ENCODE measurements at regions not wholly inside any gene's neighbourhood (a gene's known extent, or its start where the extent isn't known, plus 50 kb on each side); places are given as distances from the start of the nearest gene placed in this dataset.

GRCh38 chr16:47806309-47806847, 345.2 kb downstream of the PHKB start:
- H3K4me3 ChIP-seq (ENCODE audit: low read depth in 1 of 5, low read length in 5 of 5), result no peak overlapping the region
- H3K9ac ChIP-seq (ENCODE audit: low read length in 5 of 5), result no peak overlapping the region
- H3K36me3 ChIP-seq (ENCODE audit: control insufficient read depth in 5 of 5, insufficient read depth in 5 of 5, low read length in 5 of 5), result no peaks in the 10 kb centered on the region
- H3K27me3 ChIP-seq (ENCODE audit: control insufficient read depth in 5 of 5, insufficient read depth in 4 of 5, low read length in 5 of 5), result no peaks in the 10 kb centered on the region
- peaks cover 0 to 7% (median 0%) of the 10 kb centered on the region in 5 donors for H3K9me3 ChIP-seq (ENCODE audit: control insufficient read depth in 5 of 5, low read length in 5 of 5)
- no peak overlapping the region for H3K27ac ChIP-seq (ENCODE audit: low read depth, low read length)
- H3K4me1 ChIP-seq (ENCODE audit: control insufficient read depth in 5 of 5, insufficient read depth in 5 of 5, low read length in 5 of 5), result no peaks in the 10 kb centered on the region

GRCh38 chr16:47787696-47788095, 326.6 kb downstream of the PHKB start:
- H3K27ac ChIP-seq (ENCODE audit: low read depth, low read length), result no peak overlapping the region
- H3K9me3 ChIP-seq (ENCODE audit: control insufficient read depth in 5 of 5, low read length in 5 of 5), result peaks cover 6 to 24% (median 10%) of the 10 kb centered on the region in 5 donors

DNA sequence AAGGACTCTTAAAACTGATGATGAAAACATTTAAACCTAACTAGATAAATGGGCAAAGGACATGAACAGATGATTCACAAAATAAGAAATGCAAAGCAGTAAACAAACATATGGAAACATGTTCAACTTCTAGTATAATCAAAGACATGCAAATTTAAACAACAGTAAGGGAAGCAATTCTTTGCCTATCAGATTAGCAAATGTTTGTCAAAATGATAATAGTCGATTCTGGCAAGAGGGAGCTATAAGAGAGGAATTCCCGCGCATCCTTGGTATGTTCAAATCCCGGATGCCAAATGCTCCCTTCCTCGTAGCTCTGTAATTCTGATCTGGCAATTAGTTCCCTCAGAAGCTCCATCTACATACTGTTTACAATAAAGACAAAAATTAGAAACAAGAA, 320.5 kb downstream of the PHKB start:
- Histone ChIP-seq H3K27ac (ENCODE audit: low read depth, low read length) (no peak overlapping the region), H3K36me3 (ENCODE audit: control insufficient read depth in 5 of 5, insufficient read depth in 5 of 5, low read length in 5 of 5) (no peaks in the 10 kb centered on the region), H3K4me3 (ENCODE audit: low read depth in 1 of 5, low read length in 5 of 5) (no peak overlapping the region), H3K27me3 (ENCODE audit: control insufficient read depth in 5 of 5, insufficient read depth in 4 of 5, low read length in 5 of 5) (no peaks in the 10 kb centered on the region), H3K9me3 (ENCODE audit: control insufficient read depth in 5 of 5, low read length in 5 of 5) (no peaks in the 10 kb centered on the region), H3K4me1 (ENCODE audit: control insufficient read depth in 5 of 5, insufficient read depth in 5 of 5, low read length in 5 of 5) (peaks cover 0 to 9% (median 0%) of the 10 kb centered on the region in 5 donors), H3K9ac (ENCODE audit: low read length in 5 of 5) (no peak overlapping the region)

More at GRCh38 chr16:47787696-47788095, 326.6 kb downstream of the PHKB start:
- H3K4me3 ChIP-seq (ENCODE audit: low read depth in 1 of 5, low read length in 5 of 5), result no peak overlapping the region
- H3K36me3 ChIP-seq (ENCODE audit: control insufficient read depth in 5 of 5, insufficient read depth in 5 of 5, low read length in 5 of 5), result no peaks in the 10 kb centered on the region
- no peaks in the 10 kb centered on the region for H3K4me1 ChIP-seq (ENCODE audit: control insufficient read depth in 5 of 5, insufficient read depth in 5 of 5, low read length in 5 of 5)
- H3K27me3 ChIP-seq (ENCODE audit: control insufficient read depth in 5 of 5, insufficient read depth in 4 of 5, low read length in 5 of 5), result no peaks in the 10 kb centered on the region
- H3K9ac ChIP-seq (ENCODE audit: low read length in 5 of 5), result no peak overlapping the region

- H3K9me3 ChIP-seq (ENCODE audit: control insufficient read depth in 5 of 5, low read length in 5 of 5), result no peaks in the 10 kb centered on the region
- H3K36me3 ChIP-seq (ENCODE audit: control insufficient read depth in 5 of 5, insufficient read depth in 5 of 5, low read length in 5 of 5), result no peaks in the 10 kb centered on the region
- H3K27ac ChIP-seq (ENCODE audit: low read depth, low read length), result no peak overlapping the region
- H3K27me3 ChIP-seq (ENCODE audit: control insufficient read depth in 5 of 5, insufficient read depth in 4 of 5, low read length in 5 of 5), result no peaks in the 10 kb centered on the region
- no peak overlapping the region for H3K4me3 ChIP-seq (ENCODE audit: low read depth in 1 of 5, low read length in 5 of 5)
- no peak overlapping the region for H3K9ac ChIP-seq (ENCODE audit: low read length in 5 of 5)
- peaks cover 0 to 9% (median 0%) of the 10 kb centered on the region in 5 donors for H3K4me1 ChIP-seq (ENCODE audit: control insufficient read depth in 5 of 5, insufficient read depth in 5 of 5, low read length in 5 of 5)
These were observed 319.2 kb downstream of the PHKB start for GRCh38 chr16:47780213-47780875.

DNA sequence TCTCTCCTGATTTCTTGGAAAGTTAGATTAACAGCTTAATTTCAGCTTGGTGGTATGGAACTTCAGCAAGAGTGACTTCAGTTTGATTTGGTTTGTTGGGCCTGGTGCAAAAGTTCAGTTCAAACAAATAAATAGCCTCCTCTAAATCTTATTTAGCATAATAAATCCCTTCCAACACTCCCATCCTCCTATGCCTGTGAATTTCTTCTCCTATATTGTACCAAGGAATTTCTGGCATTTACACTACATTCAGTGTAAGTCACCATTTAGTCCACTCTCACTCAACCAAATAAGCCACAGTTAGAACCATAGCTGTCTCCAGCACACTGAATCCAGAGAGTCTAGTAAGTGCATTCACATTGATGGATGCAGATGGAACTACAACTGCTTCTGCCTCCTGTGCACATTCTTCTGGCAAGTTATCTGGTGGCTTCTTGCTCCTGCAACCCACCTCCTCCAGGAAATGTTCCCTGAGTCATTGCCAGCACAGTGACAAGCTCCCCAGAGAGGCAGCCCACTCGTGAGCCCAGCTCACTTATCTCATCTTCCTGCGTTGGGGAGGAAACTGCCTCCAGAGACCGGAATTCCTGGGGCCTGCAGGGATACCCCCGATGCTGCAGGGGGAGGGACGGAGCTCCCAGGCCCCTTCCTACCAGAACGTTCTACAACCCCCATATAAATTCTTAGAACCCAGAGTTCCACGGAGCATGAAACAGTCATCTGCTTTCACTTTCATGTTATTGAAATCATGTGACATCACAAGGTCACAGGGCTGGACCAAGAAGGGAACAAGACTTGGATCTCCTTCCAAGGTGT, 318.3 kb downstream of the PHKB start:
- H3K9ac ChIP-seq (ENCODE audit: low read length in 5 of 5), result no peak overlapping the region
- peaks cover 0 to 9% (median 0%) of the 10 kb centered on the region in 5 donors for H3K4me1 ChIP-seq (ENCODE audit: control insufficient read depth in 5 of 5, insufficient read depth in 5 of 5, low read length in 5 of 5)
- peak overlapping the region; percentile 29 to 67 (median 53) for H3K4me3 ChIP-seq (ENCODE audit: low read depth in 1 of 5, low read length in 5 of 5)
- no peaks in the 10 kb centered on the region for H3K36me3 ChIP-seq (ENCODE audit: control insufficient read depth in 5 of 5, insufficient read depth in 5 of 5, low read length in 5 of 5)
- no peaks in the 10 kb centered on the region for H3K27me3 ChIP-seq (ENCODE audit: control insufficient read depth in 5 of 5, insufficient read depth in 4 of 5, low read length in 5 of 5)
- no peaks in the 10 kb centered on the region for H3K9me3 ChIP-seq (ENCODE audit: control insufficient read depth in 5 of 5, low read length in 5 of 5)
- no peak overlapping the region for H3K27ac ChIP-seq (ENCODE audit: low read depth, low read length)

- Histone ChIP-seq H3K27ac (ENCODE audit: low read depth, low read length) (no peak overlapping the region), H3K36me3 (ENCODE audit: control insufficient read depth in 5 of 5, insufficient read depth in 5 of 5, low read length in 5 of 5) (no peaks in the 10 kb centered on the region), H3K9ac (ENCODE audit: low read length in 5 of 5) (no peak overlapping the region), H3K27me3 (ENCODE audit: control insufficient read depth in 5 of 5, insufficient read depth in 4 of 5, low read length in 5 of 5) (no peaks in the 10 kb centered on the region), H3K4me3 (ENCODE audit: low read depth in 1 of 5, low read length in 5 of 5) (no peak overlapping the region), H3K4me1 (ENCODE audit: control insufficient read depth in 5 of 5, insufficient read depth in 5 of 5, low read length in 5 of 5) (peaks cover 0 to 9% (median 0%) of the 10 kb centered on the region in 5 donors), H3K9me3 (ENCODE audit: control insufficient read depth in 5 of 5, low read length in 5 of 5) (no peaks in the 10 kb centered on the region)
These were observed 317.1 kb downstream of the PHKB start for GRCh38 chr16:47778106-47778801.

- peaks cover 0 to 9% (median 0%) of the 10 kb centered on the region in 5 donors for H3K4me1 ChIP-seq (ENCODE audit: control insufficient read depth in 5 of 5, insufficient read depth in 5 of 5, low read length in 5 of 5)
- H3K9me3 ChIP-seq (ENCODE audit: control insufficient read depth in 5 of 5, low read length in 5 of 5), result no peaks in the 10 kb centered on the region
- no peaks in the 10 kb centered on the region for H3K27me3 ChIP-seq (ENCODE audit: control insufficient read depth in 5 of 5, insufficient read depth in 4 of 5, low read length in 5 of 5)
- no peak overlapping the region for H3K9ac ChIP-seq (ENCODE audit: low read length in 5 of 5)
- no peak overlapping the region for H3K4me3 ChIP-seq (ENCODE audit: low read depth in 1 of 5, low read length in 5 of 5)
- no peak overlapping the region for H3K27ac ChIP-seq (ENCODE audit: low read depth, low read length)
- H3K36me3 ChIP-seq (ENCODE audit: control insufficient read depth in 5 of 5, insufficient read depth in 5 of 5, low read length in 5 of 5), result no peaks in the 10 kb centered on the region
These were observed 316.1 kb downstream of the PHKB start for GRCh38 chr16:47777220-47777619.

DNA sequence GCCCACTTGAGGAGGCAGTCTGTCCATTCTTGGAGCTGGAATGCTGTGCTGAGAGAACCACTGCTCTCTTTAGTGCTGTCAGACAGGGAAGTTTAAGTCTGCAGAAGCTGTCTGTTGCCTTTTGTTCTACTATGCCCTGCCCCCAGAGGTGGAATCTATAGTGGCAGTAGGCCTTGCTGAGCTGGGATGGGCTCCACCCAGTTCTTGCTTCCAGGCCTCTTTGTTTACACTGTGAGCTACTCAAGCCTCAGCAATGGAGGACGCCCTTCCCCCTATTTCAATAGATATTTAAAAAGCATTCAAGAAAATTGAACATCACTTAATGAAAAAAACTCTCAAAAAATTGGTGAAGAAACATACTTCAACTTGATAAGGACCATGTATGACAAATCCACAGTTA, 313.5 kb downstream of the PHKB start:
- H3K4me3 ChIP-seq (ENCODE audit: low read depth in 1 of 5, low read length in 5 of 5), result no peak overlapping the region
- peaks cover 0 to 5% (median 0%) of the 10 kb centered on the region in 5 donors for H3K4me1 ChIP-seq (ENCODE audit: control insufficient read depth in 5 of 5, insufficient read depth in 5 of 5, low read length in 5 of 5)
- H3K9ac ChIP-seq (ENCODE audit: low read length in 5 of 5), result no peak overlapping the region
- H3K36me3 ChIP-seq (ENCODE audit: control insufficient read depth in 5 of 5, insufficient read depth in 5 of 5, low read length in 5 of 5), result no peaks in the 10 kb centered on the region
- H3K9me3 ChIP-seq (ENCODE audit: control insufficient read depth in 5 of 5, low read length in 5 of 5), result no peaks in the 10 kb centered on the region
- no peak overlapping the region for H3K27ac ChIP-seq (ENCODE audit: low read depth, low read length)
- H3K27me3 ChIP-seq (ENCODE audit: control insufficient read depth in 5 of 5, insufficient read depth in 4 of 5, low read length in 5 of 5), result no peaks in the 10 kb centered on the region

DNA sequence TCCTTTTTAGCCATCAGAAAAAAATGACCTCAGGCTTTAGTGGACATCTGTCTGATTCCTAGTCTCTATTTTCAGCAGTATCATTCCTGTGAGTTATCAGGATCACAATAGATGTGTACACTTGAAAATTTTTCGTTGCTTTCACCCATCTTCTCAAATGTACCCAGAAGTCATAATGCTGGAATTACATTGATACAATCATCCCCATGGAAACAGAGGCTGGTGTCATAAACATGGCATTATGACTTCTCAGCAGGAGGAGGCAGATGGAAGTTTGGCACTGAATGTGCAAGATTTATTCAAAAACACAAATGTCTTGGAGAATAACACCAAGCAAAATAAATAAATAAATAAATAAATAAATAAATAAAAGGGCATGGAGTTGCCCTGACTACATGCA, 292.5 kb downstream of the PHKB start:
- Histone ChIP-seq H3K27ac (ENCODE audit: low read depth, low read length) (no peak overlapping the region), H3K9ac (ENCODE audit: low read length in 5 of 5) (no peak overlapping the region), H3K36me3 (ENCODE audit: control insufficient read depth in 5 of 5, insufficient read depth in 5 of 5, low read length in 5 of 5) (no peaks in the 10 kb centered on the region), H3K4me3 (ENCODE audit: low read depth in 1 of 5, low read length in 5 of 5) (no peak overlapping the region), H3K4me1 (ENCODE audit: control insufficient read depth in 5 of 5, insufficient read depth in 5 of 5, low read length in 5 of 5) (no peaks in the 10 kb centered on the region), H3K9me3 (ENCODE audit: control insufficient read depth in 5 of 5, low read length in 5 of 5) (peaks cover 0 to 4% (median 0%) of the 10 kb centered on the region in 5 donors), H3K27me3 (ENCODE audit: control insufficient read depth in 5 of 5, insufficient read depth in 4 of 5, low read length in 5 of 5) (no peaks in the 10 kb centered on the region)

All from subcutaneous abdominal adipose tissue (tissue), 5 donors.